ENCODE measurements at regions not wholly inside any gene's neighbourhood (a gene's known extent, or its start where the extent isn't known, plus 50 kb on each side); places are given as distances from the start of the nearest gene placed in this dataset.

- Histone ChIP-seq H3K4me2 (ENCODE audit: low read length) (0 out of 2 replicates have a peak overlapping the region, but pooled peaks have one; percentile 1), H3F3A (ENCODE audit: low read length, unreplicated experiment) (no peaks in the 10 kb centered on the region), H2AFZ (ENCODE audit: low read length) (peak overlapping the region; percentile 60), H3K4me3 (ENCODE audit: low read length) (no peak overlapping the region), H3K9me2 (replicated peaks; ENCODE audit: low read length) (no peaks in the 10 kb centered on the region), H3K27me3 (ENCODE audit: low read length) (no peaks in the 10 kb centered on the region), H3K4me1 (ENCODE audit: insufficient read depth, low read length) (peaks cover 50% of the 10 kb centered on the region), H3K9me3 (ENCODE audit: low read length) (no peaks in the 10 kb centered on the region), H3K36me3 (ENCODE audit: low read depth, low read length) (no peaks in the 10 kb centered on the region), H3K79me2 (ENCODE audit: low read length) (no peaks in the 10 kb centered on the region), H3K9ac (ENCODE audit: low read length) (peak overlapping the region; percentile 21; the same call in 1 of the 2 replicates), H3K27ac (ENCODE audit: low read length) (peak overlapping the region; percentile 53), H4K20me1 (ENCODE audit: low read length) (no peaks in the 10 kb centered on the region)
- POLR2A ChIA-PET (ENCODE audit: unreplicated experiment): no interaction called here
- DNase-seq (peak; percentile 54), ATAC-seq (peak; percentile 42)
- intact Hi-C loops (cut with micrococcal nuclease): loop anchor here (2.0 to 5.0 kb wide), 3 partner anchors 71 to 310 kb away; no protein-coding TSS in a partner anchor
- no TSS peak for BruUV-seq (replicated peaks)
- CTCF ChIA-PET: interaction anchor here (0.9 to 1.4 kb wide), 3 partner anchors 40 to 213 kb away, joined by 3 to 5 read pairs (median 4); partner anchors contain the start of gene TNFRSF21
- TF ChIP-seq EZH2phosphoT487 (IDR thresholded peaks at IDR 0.05; ENCODE audit: borderline replicate concordance, low read length) (no peak), CTCF (conservative IDR thresholded peaks at IDR 0.05; ENCODE audit: low read depth, low read length) (no peak), EZH2 (IDR thresholded peaks at IDR 0.05; ENCODE audit: low read length, unreplicated experiment) (no peak)
Observed at GRCh38 chr6:47096211-47096895, 54.2 kb upstream of the ADGRF1 start.

GRCh38 chr6:47094241-47094925 lies 52.3 kb upstream of the ADGRF1 start:
- no peaks in the 10 kb centered on the region for H3K36me3 ChIP-seq (ENCODE audit: low read depth, low read length)
- no peaks in the 10 kb centered on the region for H3K27me3 ChIP-seq (ENCODE audit: low read length)
- peak overlapping the region; percentile 35 for H3K9ac ChIP-seq (ENCODE audit: low read length)
- no TSS peak for BruUV-seq (replicated peaks)
- H3K4me1 ChIP-seq (ENCODE audit: insufficient read depth, low read length): peaks cover 50% of the 10 kb centered on the region
- peak overlapping the region; percentile 38 for H3K4me2 ChIP-seq (ENCODE audit: low read length)
- H3F3A ChIP-seq (ENCODE audit: low read length, unreplicated experiment): no peaks in the 10 kb centered on the region
- H3K79me2 ChIP-seq (ENCODE audit: low read length): no peaks in the 10 kb centered on the region
- no peaks in the 10 kb centered on the region for H3K9me3 ChIP-seq (ENCODE audit: low read length)
- no peak overlapping the region for H3K4me3 ChIP-seq (ENCODE audit: low read length)
- TF ChIP-seq EZH2phosphoT487 (IDR thresholded peaks at IDR 0.05; ENCODE audit: borderline replicate concordance, low read length): no peak
- TF ChIP-seq CTCF (conservative IDR thresholded peaks at IDR 0.05; ENCODE audit: low read depth, low read length): peak; percentile 56; the same call in 1 of the 2 replicates
- ChIA-PET POLR2A (ENCODE audit: unreplicated experiment) (interaction anchor here (0.6 to 0.7 kb wide), 2 partner anchors 106 to 194 kb away, joined by 3 read pairs; no protein-coding TSS in a partner anchor), CTCF (interaction anchor here (0.6 to 0.8 kb wide), 2 partner anchors 116 to 148 kb away, joined by 3 read pairs; no protein-coding TSS in a partner anchor)
- H3K9me2 ChIP-seq (replicated peaks; ENCODE audit: low read length): no peaks in the 10 kb centered on the region
- DNase-seq (peak; percentile 90), ATAC-seq (peak; percentile 83)
- intact Hi-C loops (cut with micrococcal nuclease): loop anchor here (5.0 kb wide), 1 partner anchor 37 kb away; no protein-coding TSS in a partner anchor
- peak overlapping the region; percentile 39; the same call in 1 of the 2 replicates for H2AFZ ChIP-seq (ENCODE audit: low read length)
- peak overlapping the region; percentile 84 for H3K27ac ChIP-seq (ENCODE audit: low read length)
- no peaks in the 10 kb centered on the region for H4K20me1 ChIP-seq (ENCODE audit: low read length)
